ENCODE measurements at regions not wholly inside any gene's neighbourhood (a gene's known extent, or its start where the extent isn't known, plus 50 kb on each side); places are given as distances from the start of the nearest gene placed in this dataset.

DNA sequence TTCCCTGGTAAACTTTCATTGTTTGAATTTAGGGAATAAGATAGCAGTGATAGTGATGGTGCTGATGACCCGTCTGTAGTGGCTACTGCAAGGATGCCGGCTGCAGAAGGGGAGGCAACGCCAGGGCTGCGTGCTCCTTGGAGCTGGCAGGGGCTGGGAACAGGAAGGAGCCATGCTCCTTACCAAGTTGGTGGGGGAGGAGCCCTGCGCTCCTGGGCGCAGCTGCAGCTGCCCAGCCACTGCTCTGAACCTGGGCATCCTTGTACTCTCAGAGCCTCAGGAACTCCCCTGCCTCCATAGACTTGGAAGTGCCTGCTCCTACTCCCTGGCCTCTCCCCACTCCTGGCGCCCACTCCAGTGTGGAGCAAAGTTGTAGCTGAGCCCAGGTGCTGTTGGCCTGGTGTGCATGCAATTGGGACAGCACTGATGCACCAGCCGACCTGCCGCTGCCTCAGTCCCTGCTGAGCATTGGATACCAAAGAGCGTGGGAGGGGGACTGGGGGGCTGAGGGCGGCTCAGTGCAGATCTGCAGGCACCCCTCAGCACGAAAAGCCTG lies 585.1 kb upstream of the FAM174A start:
- Histone ChIP-seq H3K9ac (no peak overlapping the region), H3K36me3 (replicated peaks in 1 of 2; ENCODE audit: control insufficient read depth in 1 of 2, insufficient read depth in 2 of 2, low read length in 1 of 2) (no peaks in the 10 kb centered on the region), H3K27ac (ENCODE audit: low read depth in 2 of 2, low read length in 1 of 2) (no peak overlapping the region), H3K9me2 (no peaks in the 10 kb centered on the region), H3F3A (replicated peaks; ENCODE audit: insufficient read depth) (no peaks in the 10 kb centered on the region), H3K79me2 (ENCODE audit: insufficient read depth) (no peaks in the 10 kb centered on the region), H2AFZ (ENCODE audit: low read depth) (no peak overlapping the region), H4K20me1 (ENCODE audit: insufficient read depth) (no peaks in the 10 kb centered on the region), H3K4me2 (no peak overlapping the region), H3K9me3 (no peaks in the 10 kb centered on the region), H3K4me1 (ENCODE audit: control insufficient read depth in 1 of 2, insufficient read depth in 2 of 2, low read depth in 1 of 2, low read length in 1 of 2) (no peaks in the 10 kb centered on the region), H3K27me3 (ENCODE audit: insufficient read depth) (no peaks in the 10 kb centered on the region), H3K4me3 (ENCODE audit: low read depth in 2 of 2, low read length in 1 of 2) (no peak overlapping the region)
- 0% methylated on average over 4 of the region's 12 CpGs for WGBS (ENCODE audit: low lambda C conversion rate)
- ChIA-PET POLR2A (no interaction called here), CTCF (no interaction called here)
- TF ChIP-seq PBX3 (IDR thresholded peaks at IDR 0.05) = no peak
- TF ChIP-seq RXRA (IDR thresholded peaks at IDR 0.05; ENCODE audit: borderline replicate concordance, low read depth) = no peak
- TF ChIP-seq RFX5 (IDR thresholded peaks at IDR 0.05; ENCODE audit: low read length) = no peak
- TF ChIP-seq RCOR1 (IDR thresholded peaks at IDR 0.05; ENCODE audit: low read length) = no peak
- TF ChIP-seq FOXM1 (IDR thresholded peaks at IDR 0.05; ENCODE audit: low read depth) = no peak
- TF ChIP-seq SIN3A (IDR thresholded peaks at IDR 0.05; ENCODE audit: borderline replicate concordance, low read depth, low read length) = no peak
- TF ChIP-seq EZH2phosphoT487 (IDR thresholded peaks at IDR 0.05; ENCODE audit: borderline replicate concordance, low read depth) = no peak
- no peak for TF ChIP-seq SMC3 (IDR thresholded peaks at IDR 0.05; ENCODE audit: low read depth, low read length)
- TF ChIP-seq, protein P1, sequence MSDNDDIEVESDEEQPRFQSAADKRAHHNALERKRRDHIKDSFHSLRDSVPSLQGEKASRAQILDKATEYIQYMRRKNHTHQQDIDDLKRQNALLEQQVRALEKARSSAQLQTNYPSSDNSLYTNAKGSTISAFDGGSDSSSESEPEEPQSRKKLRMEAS (IDR thresholded peaks at IDR 0.05; ENCODE audit: low read depth) = no peak
- no peak for TF ChIP-seq EP300 (IDR thresholded peaks at IDR 0.05; ENCODE audit: borderline replicate concordance in 1 of 2, low read depth in 1 of 2, low read length in 1 of 2)
- no peak for TF ChIP-seq GATA2 (CRISPR knock-in tag; IDR thresholded peaks at IDR 0.05)
- no peak for TF ChIP-seq FOXJ3 (CRISPR knock-in tag; IDR thresholded peaks at IDR 0.05)
- no peak for DNase-seq

DNA sequence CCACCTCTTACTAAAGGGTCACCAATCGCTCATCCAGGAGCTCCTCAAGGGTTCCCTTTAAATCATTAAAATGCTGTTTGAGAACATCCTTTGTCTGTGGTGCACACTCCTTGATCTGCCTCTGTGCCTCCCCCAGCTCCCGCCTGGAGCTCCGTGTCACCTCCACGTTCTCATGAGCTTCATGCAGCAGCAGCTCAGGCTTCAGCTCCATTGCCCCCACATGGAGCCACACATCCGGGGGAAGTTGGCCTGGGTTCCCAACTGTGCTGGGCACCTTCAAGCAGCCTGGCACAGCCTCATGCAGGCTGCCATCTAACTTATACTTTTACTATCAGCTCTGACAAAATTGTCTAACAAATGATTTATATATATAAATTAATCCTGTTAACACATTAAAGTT lies 585.8 kb upstream of the FAM174A start:
- Histone ChIP-seq H3K9me2 (no peaks in the 10 kb centered on the region), H3K27me3 (ENCODE audit: insufficient read depth) (no peaks in the 10 kb centered on the region), H3K9ac (no peak overlapping the region), H3K27ac (ENCODE audit: low read depth in 2 of 2, low read length in 1 of 2) (no peak overlapping the region), H3K79me2 (ENCODE audit: insufficient read depth) (no peaks in the 10 kb centered on the region), H3K4me1 (ENCODE audit: control insufficient read depth in 1 of 2, insufficient read depth in 2 of 2, low read depth in 1 of 2, low read length in 1 of 2) (no peaks in the 10 kb centered on the region), H4K20me1 (ENCODE audit: insufficient read depth) (no peaks in the 10 kb centered on the region), H3K36me3 (replicated peaks in 1 of 2; ENCODE audit: control insufficient read depth in 1 of 2, insufficient read depth in 2 of 2, low read length in 1 of 2) (no peaks in the 10 kb centered on the region), H2AFZ (ENCODE audit: low read depth) (no peak overlapping the region), H3F3A (replicated peaks; ENCODE audit: insufficient read depth) (no peaks in the 10 kb centered on the region), H3K9me3 (no peaks in the 10 kb centered on the region), H3K4me2 (no peak overlapping the region), H3K4me3 (ENCODE audit: low read depth in 2 of 2, low read length in 1 of 2) (no peak overlapping the region)
- POLR2A ChIA-PET = no interaction called here
- WGBS (ENCODE audit: low lambda C conversion rate) = 28% methylated on average over 5 of the region's 5 CpGs
- no peak for DNase-seq
- TF ChIP-seq POLR2AphosphoS5 (IDR thresholded peaks at IDR 0.05; ENCODE audit: low read depth, low read length) (no peak), TEAD4 (IDR thresholded peaks at IDR 0.05; ENCODE audit: borderline replicate concordance, insufficient read depth) (no peak), MXI1 (IDR thresholded peaks at IDR 0.05; ENCODE audit: low read depth, low read length) (no peak), RAD21 (IDR thresholded peaks at IDR 0.05; ENCODE audit: low read length) (no peak), USF1 (IDR thresholded peaks at IDR 0.05; ENCODE audit: borderline replicate concordance, low read depth) (no peak), JUND (IDR thresholded peaks at IDR 0.05) (no peak), ELF1 (IDR thresholded peaks at IDR 0.05) (no peak), MEF2A (IDR thresholded peaks at IDR 0.05; ENCODE audit: borderline replicate concordance, low read depth) (no peak), FOSL2 (IDR thresholded peaks at IDR 0.05; ENCODE audit: borderline replicate concordance, low read depth) (no peak)
- TF ChIP-seq, protein P2, sequence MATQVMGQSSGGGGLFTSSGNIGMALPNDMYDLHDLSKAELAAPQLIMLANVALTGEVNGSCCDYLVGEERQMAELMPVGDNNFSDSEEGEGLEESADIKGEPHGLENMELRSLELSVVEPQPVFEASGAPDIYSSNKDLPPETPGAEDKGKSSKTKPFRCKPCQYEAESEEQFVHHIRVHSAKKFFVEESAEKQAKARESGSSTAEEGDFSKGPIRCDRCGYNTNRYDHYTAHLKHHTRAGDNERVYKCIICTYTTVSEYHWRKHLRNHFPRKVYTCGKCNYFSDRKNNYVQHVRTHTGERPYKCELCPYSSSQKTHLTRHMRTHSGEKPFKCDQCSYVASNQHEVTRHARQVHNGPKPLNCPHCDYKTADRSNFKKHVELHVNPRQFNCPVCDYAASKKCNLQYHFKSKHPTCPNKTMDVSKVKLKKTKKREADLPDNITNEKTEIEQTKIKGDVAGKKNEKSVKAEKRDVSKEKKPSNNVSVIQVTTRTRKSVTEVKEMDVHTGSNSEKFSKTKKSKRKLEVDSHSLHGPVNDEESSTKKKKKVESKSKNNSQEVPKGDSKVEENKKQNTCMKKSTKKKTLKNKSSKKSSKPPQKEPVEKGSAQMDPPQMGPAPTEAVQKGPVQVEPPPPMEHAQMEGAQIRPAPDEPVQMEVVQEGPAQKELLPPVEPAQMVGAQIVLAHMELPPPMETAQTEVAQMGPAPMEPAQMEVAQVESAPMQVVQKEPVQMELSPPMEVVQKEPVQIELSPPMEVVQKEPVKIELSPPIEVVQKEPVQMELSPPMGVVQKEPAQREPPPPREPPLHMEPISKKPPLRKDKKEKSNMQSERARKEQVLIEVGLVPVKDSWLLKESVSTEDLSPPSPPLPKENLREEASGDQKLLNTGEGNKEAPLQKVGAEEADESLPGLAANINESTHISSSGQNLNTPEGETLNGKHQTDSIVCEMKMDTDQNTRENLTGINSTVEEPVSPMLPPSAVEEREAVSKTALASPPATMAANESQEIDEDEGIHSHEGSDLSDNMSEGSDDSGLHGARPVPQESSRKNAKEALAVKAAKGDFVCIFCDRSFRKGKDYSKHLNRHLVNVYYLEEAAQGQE (IDR thresholded peaks at IDR 0.05; ENCODE audit: low read depth, low read length) = no peak
- TF ChIP-seq, protein P3, sequence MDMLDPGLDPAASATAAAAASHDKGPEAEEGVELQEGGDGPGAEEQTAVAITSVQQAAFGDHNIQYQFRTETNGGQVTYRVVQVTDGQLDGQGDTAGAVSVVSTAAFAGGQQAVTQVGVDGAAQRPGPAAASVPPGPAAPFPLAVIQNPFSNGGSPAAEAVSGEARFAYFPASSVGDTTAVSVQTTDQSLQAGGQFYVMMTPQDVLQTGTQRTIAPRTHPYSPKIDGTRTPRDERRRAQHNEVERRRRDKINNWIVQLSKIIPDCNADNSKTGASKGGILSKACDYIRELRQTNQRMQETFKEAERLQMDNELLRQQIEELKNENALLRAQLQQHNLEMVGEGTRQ (IDR thresholded peaks at IDR 0.05; ENCODE audit: borderline replicate concordance, low read depth, low read length) = no peak
- CTCF ChIA-PET = interaction anchor here (0.6 kb wide), 1 partner anchor 66 kb away, joined by 3 read pairs; no protein-coding TSS in a partner anchor

All from SK-N-SH (cell line).